ENCODE measurements at regions not wholly inside any gene's neighbourhood (a gene's known extent, or its start where the extent isn't known, plus 50 kb on each side); places are given as distances from the start of the nearest gene placed in this dataset.

- H3K27me3 Mint-ChIP-seq (ENCODE audit: unreplicated experiment): no peaks in the 10 kb centered on the region
- TF ChIP-seq CTCF (IDR thresholded peaks at IDR 0.05; ENCODE audit: unreplicated experiment): peak; percentile 74
These were observed 55.1 kb downstream of the CYCS start for GRCh38 chr7:25069900-25070443.

GRCh38 chr7:25068502-25069213 lies 56.4 kb downstream of the CYCS start:
- Mint-ChIP-seq H3K4me3 (ENCODE audit: low read depth, unreplicated experiment) (peak overlapping the region; percentile 21), H3K9me3 (ENCODE audit: low read depth, unreplicated experiment) (no peaks in the 10 kb centered on the region), H3K27ac (ENCODE audit: unreplicated experiment) (peak overlapping the region; percentile 35), H3K4me1 (ENCODE audit: low read depth, unreplicated experiment) (peaks cover 44% of the 10 kb centered on the region), H3K36me3 (ENCODE audit: insufficient read depth, unreplicated experiment) (no peaks in the 10 kb centered on the region), H3K27me3 (ENCODE audit: unreplicated experiment) (no peaks in the 10 kb centered on the region)
- CTCF ChIA-PET: no interaction called here
- DNase-seq: no peak
- TF ChIP-seq CTCF (IDR thresholded peaks at IDR 0.05; ENCODE audit: unreplicated experiment): no peak
- BruUV-seq (replicated peaks): no TSS peak
- intact Hi-C loops (cut with micrococcal nuclease; ENCODE audit: unreplicated experiment): no loop called here

More at GRCh38 chr7:25069900-25070443, 55.1 kb downstream of the CYCS start:
- CTCF ChIA-PET: interaction anchor here (0.7 to 2.5 kb wide), 20 partner anchors 16 to 1493 kb away, joined by 3 to 29 read pairs (median 4); partner anchors contain the start of gene OSBPL3
- Mint-ChIP-seq H3K27ac (ENCODE audit: unreplicated experiment) (peak overlapping the region; percentile 35), H3K4me3 (ENCODE audit: low read depth, unreplicated experiment) (peak overlapping the region; percentile 21), H3K9me3 (ENCODE audit: low read depth, unreplicated experiment) (no peaks in the 10 kb centered on the region), H3K36me3 (ENCODE audit: insufficient read depth, unreplicated experiment) (no peaks in the 10 kb centered on the region), H3K4me1 (ENCODE audit: low read depth, unreplicated experiment) (peaks cover 39% of the 10 kb centered on the region)
- peak; percentile 77 for DNase-seq
- BruUV-seq (replicated peaks): no TSS peak
- intact Hi-C loops (cut with micrococcal nuclease; ENCODE audit: unreplicated experiment): loop anchor here (1.0 to 2.0 kb wide), 5 partner anchors 23 to 257 kb away; partner anchors contain the start of gene OSBPL3

GRCh38 chr7:25067726-25068501 lies 57.1 kb downstream of the CYCS start:
- Mint-ChIP-seq H3K4me3 (ENCODE audit: low read depth, unreplicated experiment) (no peak overlapping the region), H3K9me3 (ENCODE audit: low read depth, unreplicated experiment) (no peaks in the 10 kb centered on the region), H3K4me1 (ENCODE audit: low read depth, unreplicated experiment) (peaks cover 39% of the 10 kb centered on the region), H3K27me3 (ENCODE audit: unreplicated experiment) (no peaks in the 10 kb centered on the region), H3K36me3 (ENCODE audit: insufficient read depth, unreplicated experiment) (no peaks in the 10 kb centered on the region), H3K27ac (ENCODE audit: unreplicated experiment) (peak overlapping the region; percentile 35)
- intact Hi-C loops (cut with micrococcal nuclease; ENCODE audit: unreplicated experiment): no loop called here
- CTCF ChIA-PET: interaction anchor here (0.7 to 1.4 kb wide), 3 partner anchors 27 to 88 kb away, joined by 3 read pairs; partner anchors contain the start of gene OSBPL3
- TF ChIP-seq CTCF (IDR thresholded peaks at IDR 0.05; ENCODE audit: unreplicated experiment): no peak
- BruUV-seq (replicated peaks): no TSS peak
- DNase-seq: no peak

- CTCF ChIA-PET: interaction anchor here (1.4 kb wide), 1 partner anchor 35 kb away, joined by 3 read pairs; no protein-coding TSS in a partner anchor
- BruUV-seq (replicated peaks): no TSS peak
- Mint-ChIP-seq H3K36me3 (ENCODE audit: insufficient read depth, unreplicated experiment) (no peaks in the 10 kb centered on the region), H3K4me1 (ENCODE audit: low read depth, unreplicated experiment) (peaks cover 37% of the 10 kb centered on the region), H3K27ac (ENCODE audit: unreplicated experiment) (no peak overlapping the region), H3K27me3 (ENCODE audit: unreplicated experiment) (no peaks in the 10 kb centered on the region), H3K4me3 (ENCODE audit: low read depth, unreplicated experiment) (no peak overlapping the region), H3K9me3 (ENCODE audit: low read depth, unreplicated experiment) (no peaks in the 10 kb centered on the region)
- intact Hi-C loops (cut with micrococcal nuclease; ENCODE audit: unreplicated experiment): no loop called here
- no peak for DNase-seq
- TF ChIP-seq CTCF (IDR thresholded peaks at IDR 0.05; ENCODE audit: unreplicated experiment): no peak
These were observed 58.8 kb downstream of the CYCS start for GRCh38 chr7:25066253-25066652.

All from Calu3 (cell line).